ENCODE measurements at regions not wholly inside any gene's neighbourhood (a gene's known extent, or its start where the extent isn't known, plus 50 kb on each side); places are given as distances from the start of the nearest gene placed in this dataset.

DNA sequence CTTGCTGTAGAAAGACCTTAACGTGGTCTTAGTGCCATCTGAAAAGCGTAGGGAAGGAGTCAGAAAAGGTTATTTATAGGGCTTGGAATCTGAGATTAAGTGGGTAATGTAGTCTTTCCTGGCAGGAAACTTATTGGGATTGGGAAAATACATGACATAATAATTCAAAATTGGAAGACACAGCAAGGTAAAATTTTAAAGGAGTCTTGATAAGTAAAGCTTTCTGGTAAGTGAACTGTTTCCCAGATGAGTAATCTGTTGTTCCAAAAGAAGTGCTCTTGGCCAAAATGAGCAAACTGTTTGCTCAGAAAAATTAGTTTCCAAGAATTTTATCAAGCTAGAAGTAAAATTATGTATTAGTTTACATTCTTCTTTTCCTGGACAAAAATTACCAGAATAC lies 149.3 kb upstream of the TMTC2 start:
- POLR2A ChIA-PET (ENCODE audit: unreplicated experiment) = no interaction called here
- H2BK120ac ChIP-seq (ENCODE audit: low read depth, low read length) = no peak overlapping the region
- WGBS, 2 experiments (ENCODE audit: extremely low coverage in 2 of 2, insufficient read length in 1 of 2) = no CpG with 5 or more reads among the region's 2 CpGs
- no peak overlapping the region for H3K4me3 ChIP-seq (ENCODE audit: insufficient read depth, low read depth, low read length)
- no peak overlapping the region for H4K5ac ChIP-seq (ENCODE audit: low read depth, low read length)
- no peak overlapping the region for H4K8ac ChIP-seq (ENCODE audit: low read depth in 2 of 2, low read length in 2 of 2)
- ATAC-seq (ENCODE audit: low read depth) (no peak), DNase-seq (no peak)
- H2AK5ac ChIP-seq (ENCODE audit: low read depth, low read length) = no peak overlapping the region
- H2AK9ac ChIP-seq (replicated peaks; ENCODE audit: low read depth, low read length, poor library complexity) = no peak overlapping the region
- no peak overlapping the region for H3K18ac ChIP-seq (ENCODE audit: low read depth, low read length)
- 0 out of 2 replicates have a peak, but pooled peaks cover 1% of the 10 kb centered on the region for H3K9me3 ChIP-seq (ENCODE audit: control insufficient read depth, insufficient read depth, low read length)
- no peak overlapping the region for H3K56ac ChIP-seq (ENCODE audit: extremely low read depth, insufficient read depth, low read length)
- H3K4ac ChIP-seq (ENCODE audit: low read depth, low read length) = no peak overlapping the region
- no peak overlapping the region for H4K91ac ChIP-seq (ENCODE audit: insufficient read depth, low read depth, low read length)
- no peaks in the 10 kb centered on the region for H3K79me1 ChIP-seq (ENCODE audit: low read depth in 1 of 2, low read length in 2 of 2)
- no peak overlapping the region for H3K4me2 ChIP-seq (ENCODE audit: low read depth, low read length)
- no peaks in the 10 kb centered on the region for H4K20me1 ChIP-seq (ENCODE audit: insufficient read depth, low read length)
- H2BK20ac ChIP-seq (ENCODE audit: low read depth, low read length) = no peak overlapping the region
- H3K23ac ChIP-seq (ENCODE audit: low read depth, low read length) = no peak overlapping the region
- CTCF ChIA-PET = interaction anchor here (0.9 kb wide), 1 partner anchor 10 kb away, joined by 4 read pairs; no protein-coding TSS in a partner anchor
- TF ChIP-seq CEBPB (IDR thresholded peaks at IDR 0.05; ENCODE audit: low read depth, low read length) (no peak), MAZ (IDR thresholded peaks at IDR 0.05; ENCODE audit: borderline replicate concordance, low read depth, low read length) (no peak), SMC3 (IDR thresholded peaks at IDR 0.05; ENCODE audit: low read depth, low read length) (no peak), RFX5 (IDR thresholded peaks at IDR 0.05; ENCODE audit: low read depth, low read length) (no peak), POLR2A (IDR thresholded peaks at IDR 0.05; ENCODE audit: low read depth, low read length) (no peak), NFE2L2 (IDR thresholded peaks at IDR 0.05; ENCODE audit: low read depth, low read length) (no peak), FOS (IDR thresholded peaks at IDR 0.05; ENCODE audit: low read depth, low read length) (no peak), RCOR1 (IDR thresholded peaks at IDR 0.05; ENCODE audit: insufficient replicate concordance, low read length) (no peak), BHLHE40 (IDR thresholded peaks at IDR 0.05; ENCODE audit: low read depth, low read length) (no peak), MXI1 (IDR thresholded peaks at IDR 0.05; ENCODE audit: borderline replicate concordance, low read depth, low read length) (no peak), MAFK (IDR thresholded peaks at IDR 0.05; ENCODE audit: low read depth, low read length) (no peak), RAD21 (IDR thresholded peaks at IDR 0.05; ENCODE audit: low read length) (no peak), CHD1 (IDR thresholded peaks at IDR 0.05; ENCODE audit: low read depth, low read length) (no peak)
- TF ChIP-seq, protein P1, sequence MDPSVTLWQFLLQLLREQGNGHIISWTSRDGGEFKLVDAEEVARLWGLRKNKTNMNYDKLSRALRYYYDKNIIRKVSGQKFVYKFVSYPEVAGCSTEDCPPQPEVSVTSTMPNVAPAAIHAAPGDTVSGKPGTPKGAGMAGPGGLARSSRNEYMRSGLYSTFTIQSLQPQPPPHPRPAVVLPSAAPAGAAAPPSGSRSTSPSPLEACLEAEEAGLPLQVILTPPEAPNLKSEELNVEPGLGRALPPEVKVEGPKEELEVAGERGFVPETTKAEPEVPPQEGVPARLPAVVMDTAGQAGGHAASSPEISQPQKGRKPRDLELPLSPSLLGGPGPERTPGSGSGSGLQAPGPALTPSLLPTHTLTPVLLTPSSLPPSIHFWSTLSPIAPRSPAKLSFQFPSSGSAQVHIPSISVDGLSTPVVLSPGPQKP (IDR thresholded peaks at IDR 0.05; ENCODE audit: borderline replicate concordance, low read depth, low read length) = no peak
- TF ChIP-seq, protein P2, sequence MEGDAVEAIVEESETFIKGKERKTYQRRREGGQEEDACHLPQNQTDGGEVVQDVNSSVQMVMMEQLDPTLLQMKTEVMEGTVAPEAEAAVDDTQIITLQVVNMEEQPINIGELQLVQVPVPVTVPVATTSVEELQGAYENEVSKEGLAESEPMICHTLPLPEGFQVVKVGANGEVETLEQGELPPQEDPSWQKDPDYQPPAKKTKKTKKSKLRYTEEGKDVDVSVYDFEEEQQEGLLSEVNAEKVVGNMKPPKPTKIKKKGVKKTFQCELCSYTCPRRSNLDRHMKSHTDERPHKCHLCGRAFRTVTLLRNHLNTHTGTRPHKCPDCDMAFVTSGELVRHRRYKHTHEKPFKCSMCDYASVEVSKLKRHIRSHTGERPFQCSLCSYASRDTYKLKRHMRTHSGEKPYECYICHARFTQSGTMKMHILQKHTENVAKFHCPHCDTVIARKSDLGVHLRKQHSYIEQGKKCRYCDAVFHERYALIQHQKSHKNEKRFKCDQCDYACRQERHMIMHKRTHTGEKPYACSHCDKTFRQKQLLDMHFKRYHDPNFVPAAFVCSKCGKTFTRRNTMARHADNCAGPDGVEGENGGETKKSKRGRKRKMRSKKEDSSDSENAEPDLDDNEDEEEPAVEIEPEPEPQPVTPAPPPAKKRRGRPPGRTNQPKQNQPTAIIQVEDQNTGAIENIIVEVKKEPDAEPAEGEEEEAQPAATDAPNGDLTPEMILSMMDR (conservative IDR thresholded peaks at IDR 0.05; ENCODE audit: low read depth, low read length) = no peak
- TF ChIP-seq, protein P3, sequence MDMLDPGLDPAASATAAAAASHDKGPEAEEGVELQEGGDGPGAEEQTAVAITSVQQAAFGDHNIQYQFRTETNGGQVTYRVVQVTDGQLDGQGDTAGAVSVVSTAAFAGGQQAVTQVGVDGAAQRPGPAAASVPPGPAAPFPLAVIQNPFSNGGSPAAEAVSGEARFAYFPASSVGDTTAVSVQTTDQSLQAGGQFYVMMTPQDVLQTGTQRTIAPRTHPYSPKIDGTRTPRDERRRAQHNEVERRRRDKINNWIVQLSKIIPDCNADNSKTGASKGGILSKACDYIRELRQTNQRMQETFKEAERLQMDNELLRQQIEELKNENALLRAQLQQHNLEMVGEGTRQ (IDR thresholded peaks at IDR 0.05; ENCODE audit: low read depth, low read length) = no peak
- H2AFZ ChIP-seq (replicated peaks; ENCODE audit: low read length, poor library complexity) = no peak overlapping the region
- H2BK15ac ChIP-seq (ENCODE audit: low read depth, low read length) = no peak overlapping the region
- H3K27ac ChIP-seq (ENCODE audit: insufficient read depth, low read length) = no peak overlapping the region
- no peaks in the 10 kb centered on the region for H3K27me3 ChIP-seq (ENCODE audit: control insufficient read depth, insufficient read depth, low read length)
- in situ Hi-C loops (cut with MboI; ENCODE audit: low sequenced_read_pairs) = loop anchor here (25.0 kb wide), 1 partner anchor 1975 kb away; no protein-coding TSS in a partner anchor
- no peak overlapping the region for H3K14ac ChIP-seq (replicated peaks; ENCODE audit: low read depth, low read length)
- BruUV-seq (replicated peaks) = no TSS peak
- H3K36me3 ChIP-seq (ENCODE audit: control insufficient read depth, insufficient read depth, low read length) = no peaks in the 10 kb centered on the region
- H3K9ac ChIP-seq (ENCODE audit: low read depth, low read length) = no peak overlapping the region
- intact Hi-C loops (cut with micrococcal nuclease) = no loop called here
- H3K9me1 ChIP-seq (ENCODE audit: insufficient read depth, low read length) = no peaks in the 10 kb centered on the region
- dilution Hi-C loops (cut with HindIII; ENCODE audit: low sequenced_read_pairs, unreplicated experiment) = no loop called here
- no peaks in the 10 kb centered on the region for H3K4me1 ChIP-seq (ENCODE audit: control insufficient read depth, insufficient read depth, low read length)
- no peak overlapping the region for H2BK5ac ChIP-seq (ENCODE audit: low read depth, low read length, poor library complexity, severe bottlenecking)
